Cardiac fibroblast (primary cell): ENCODE measurements at regions not wholly inside any gene's neighbourhood (a gene's known extent, or its start where the extent isn't known, plus 50 kb on each side); places are given as distances from the start of the nearest gene placed in this dataset.

ENCODE experiments used
- DNase-seq, 2 donors: peaks; one replicate each; pipeline versions ENCODE4 v3.0.0 to v3.0.0-alpha.2; 2010; ENCODE audit warnings: low read depth in 2 of 2
- H3K4me3 ChIP-seq, 2 donors: replicated peaks in 1 of 2; 1 replicate in 1 of 2; 2 replicates in 1 of 2; pipeline ENCODE4 v1.5.1; 2011; ENCODE audit warnings: low read depth in 2 of 2, low read length in 2 of 2, mild to moderate bottlenecking in 2 of 2, moderate library complexity in 1 of 2
- TF ChIP-seq, protein P1 (sequence below): IDR thresholded peaks from one replicate; pipeline ENCODE4 v1.5.1; 2011; ENCODE audit warnings: low read depth, mild to moderate bottlenecking, low read length, inconsistent platforms

DNA sequence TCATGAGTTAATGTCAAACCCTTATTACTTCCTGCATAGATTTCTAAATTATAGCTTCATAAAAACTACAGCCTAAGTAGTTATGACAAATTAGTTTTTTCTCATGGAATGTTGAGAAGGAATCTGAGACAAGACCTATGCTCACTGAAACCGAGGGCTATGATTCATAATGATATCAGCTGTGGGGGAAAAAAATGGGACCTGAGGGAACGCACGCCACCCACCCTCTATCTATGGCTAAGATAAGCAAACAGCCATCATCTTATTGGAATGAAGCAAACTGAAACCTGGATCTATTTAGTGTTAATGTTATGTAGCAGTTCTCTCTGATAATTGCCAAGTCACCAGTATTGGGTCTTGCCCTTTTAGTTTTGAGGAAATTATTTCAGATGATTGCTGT is 906.9 kb upstream of the RAG2 start:
- TF ChIP-seq, protein P1, sequence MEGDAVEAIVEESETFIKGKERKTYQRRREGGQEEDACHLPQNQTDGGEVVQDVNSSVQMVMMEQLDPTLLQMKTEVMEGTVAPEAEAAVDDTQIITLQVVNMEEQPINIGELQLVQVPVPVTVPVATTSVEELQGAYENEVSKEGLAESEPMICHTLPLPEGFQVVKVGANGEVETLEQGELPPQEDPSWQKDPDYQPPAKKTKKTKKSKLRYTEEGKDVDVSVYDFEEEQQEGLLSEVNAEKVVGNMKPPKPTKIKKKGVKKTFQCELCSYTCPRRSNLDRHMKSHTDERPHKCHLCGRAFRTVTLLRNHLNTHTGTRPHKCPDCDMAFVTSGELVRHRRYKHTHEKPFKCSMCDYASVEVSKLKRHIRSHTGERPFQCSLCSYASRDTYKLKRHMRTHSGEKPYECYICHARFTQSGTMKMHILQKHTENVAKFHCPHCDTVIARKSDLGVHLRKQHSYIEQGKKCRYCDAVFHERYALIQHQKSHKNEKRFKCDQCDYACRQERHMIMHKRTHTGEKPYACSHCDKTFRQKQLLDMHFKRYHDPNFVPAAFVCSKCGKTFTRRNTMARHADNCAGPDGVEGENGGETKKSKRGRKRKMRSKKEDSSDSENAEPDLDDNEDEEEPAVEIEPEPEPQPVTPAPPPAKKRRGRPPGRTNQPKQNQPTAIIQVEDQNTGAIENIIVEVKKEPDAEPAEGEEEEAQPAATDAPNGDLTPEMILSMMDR, result no peak
- H3K4me3 ChIP-seq, result no peak overlapping the region
- DNase-seq, result peak; percentile 61 to 82

DNA sequence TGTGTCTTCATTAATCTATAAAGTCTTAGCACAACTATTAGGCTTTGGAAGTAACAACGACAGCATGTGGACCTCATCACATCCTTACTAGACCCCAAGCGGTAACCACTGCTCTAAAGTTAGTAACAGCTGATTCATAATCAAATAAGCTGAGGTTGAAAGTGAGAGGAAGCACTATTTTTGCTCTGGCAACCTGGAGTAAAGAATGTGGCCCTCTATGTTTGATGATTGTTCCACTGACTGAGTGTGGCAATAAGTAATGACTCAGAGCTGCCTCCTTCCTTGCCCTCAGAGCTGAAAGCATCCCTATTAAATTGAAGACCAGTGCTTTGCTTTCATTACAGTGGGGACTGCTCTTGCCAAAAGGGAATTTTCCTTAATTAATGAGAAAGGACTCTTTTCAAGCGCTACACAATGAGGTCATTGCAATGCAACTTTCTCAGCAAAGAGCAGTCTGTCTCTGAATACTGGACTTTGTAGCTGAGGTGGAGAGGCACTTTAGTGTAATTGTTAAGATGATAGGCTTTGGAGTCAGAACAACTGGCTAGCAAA is 906.1 kb upstream of the RAG2 start:
- DNase-seq, result peak; percentile 68 to 87
- H3K4me3 ChIP-seq, result no peak overlapping the region
- TF ChIP-seq, protein P1, result no peak

DNA sequence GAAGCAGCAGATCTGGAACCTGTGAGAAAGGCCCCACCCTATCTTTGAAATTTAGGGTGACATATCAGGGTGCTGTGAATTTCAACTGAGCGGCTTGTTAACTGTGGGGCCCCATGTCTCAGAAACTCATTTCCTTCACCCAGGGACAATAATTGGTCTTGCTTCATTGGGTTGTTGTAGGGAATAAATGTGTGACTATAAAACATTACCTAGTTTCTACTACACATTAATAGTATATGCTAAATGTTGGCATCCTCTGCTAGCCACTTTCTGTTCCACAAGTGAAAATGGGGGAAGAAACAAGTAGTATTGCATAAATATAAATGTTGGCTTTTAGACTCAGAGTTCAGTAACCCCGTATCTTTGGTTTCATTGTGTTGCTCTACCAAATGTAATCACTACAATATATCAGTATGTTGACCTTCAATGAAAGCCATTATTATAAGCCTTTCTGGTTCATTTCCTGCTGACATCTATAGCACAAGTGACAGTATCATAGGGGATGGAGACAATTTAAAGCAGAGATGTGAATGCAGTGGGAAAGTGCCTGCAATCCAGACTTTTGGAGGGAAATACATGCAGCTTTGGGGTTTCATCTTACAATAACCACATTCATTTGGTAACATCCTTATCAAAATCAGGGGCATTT is 905.5 kb upstream of the RAG2 start:
- no peak for DNase-seq
- TF ChIP-seq, protein P1, result no peak
- H3K4me3 ChIP-seq, result no peak overlapping the region

DNA sequence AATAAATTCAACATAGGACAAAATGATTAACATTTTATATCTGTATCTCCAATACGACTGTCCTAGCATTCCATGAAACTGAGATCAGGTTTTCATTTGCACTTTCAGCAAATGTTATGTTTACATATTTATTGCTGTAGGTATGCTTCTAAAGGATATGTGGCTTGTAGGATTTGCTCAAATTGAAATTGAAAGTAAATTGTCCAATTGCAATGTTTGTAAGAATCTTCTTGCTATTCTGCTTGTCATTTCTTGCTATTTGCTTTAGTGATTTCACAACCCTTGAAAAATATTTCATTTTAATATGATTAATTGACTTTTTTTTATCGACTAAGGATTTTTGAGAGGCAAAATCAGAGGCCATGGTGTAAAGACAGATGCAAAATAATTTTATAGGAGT is 904.2 kb upstream of the RAG2 start:
- TF ChIP-seq, protein P1, result no peak
- DNase-seq, result peak; percentile 3 to 14
- H3K4me3 ChIP-seq, result no peak overlapping the region

DNA sequence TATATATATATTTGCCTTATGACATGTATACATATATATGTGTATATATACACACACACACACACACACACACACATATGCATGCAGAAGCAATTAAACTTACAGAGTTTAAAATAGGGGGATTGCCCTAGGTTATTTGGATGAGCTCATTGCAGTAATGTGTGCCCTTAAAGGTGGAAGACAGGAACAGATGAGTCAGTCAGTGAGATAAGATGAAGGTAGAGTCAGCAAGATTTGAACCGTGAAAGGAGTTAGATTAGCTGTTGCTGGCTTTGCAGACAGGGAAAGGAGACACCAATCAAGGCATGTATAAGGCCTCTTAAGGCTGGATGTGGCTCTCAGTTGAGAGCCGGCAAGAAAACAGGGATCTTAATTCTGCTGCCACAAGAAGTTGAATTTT is 902.4 kb upstream of the RAG2 start:
- no peak overlapping the region for H3K4me3 ChIP-seq
- TF ChIP-seq, protein P1, result no peak
- no peak for DNase-seq

DNA sequence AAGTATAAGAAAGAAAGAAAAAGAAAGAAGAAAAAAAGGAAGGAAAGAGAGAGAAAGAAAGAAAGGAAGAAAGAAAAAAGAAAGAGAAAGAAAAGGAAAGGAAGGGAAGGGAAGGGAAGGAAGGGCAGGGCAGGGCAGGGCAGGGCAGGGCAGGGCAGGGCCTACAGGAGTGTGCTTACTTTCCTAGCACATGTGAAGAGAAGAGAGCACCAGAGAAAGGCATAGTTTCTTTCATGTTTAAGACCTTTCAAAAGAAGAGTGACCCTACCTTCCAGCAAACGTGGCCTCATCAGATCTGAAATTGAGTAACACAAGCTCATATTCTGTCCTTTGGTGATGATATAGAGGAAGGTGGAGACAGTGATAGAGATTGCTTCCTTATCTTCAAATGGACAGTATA is 899.3 kb upstream of the RAG2 start:
- DNase-seq, result no peak
- no peak overlapping the region for H3K4me3 ChIP-seq
- TF ChIP-seq, protein P1, result no peak

DNA sequence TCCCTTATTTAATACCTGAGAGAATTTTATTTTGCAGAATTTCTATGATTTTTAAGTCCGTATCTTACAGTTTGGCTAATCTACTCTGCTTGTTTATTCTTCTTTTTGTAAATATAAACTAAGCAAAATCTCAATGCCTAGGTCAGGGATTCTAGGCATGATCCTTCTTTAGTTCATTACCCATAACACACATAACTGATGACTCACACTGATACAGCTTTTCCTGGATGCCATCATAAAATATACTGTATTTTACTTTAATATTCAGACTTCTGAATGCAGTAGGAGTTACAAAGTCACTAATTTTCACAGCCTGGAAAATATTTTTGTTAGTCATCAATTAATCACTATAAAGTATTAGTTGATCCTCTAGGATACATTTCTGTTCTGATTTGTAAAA is 898.2 kb upstream of the RAG2 start:
- DNase-seq, result peak in 1 of 2 donors; percentile 6

More for the DNA sequence above, 898.2 kb upstream of the RAG2 start:
- no peak overlapping the region for H3K4me3 ChIP-seq
- TF ChIP-seq, protein P1, result no peak
